ENCODE measurements at regions not wholly inside any gene's neighbourhood (a gene's known extent, or its start where the extent isn't known, plus 50 kb on each side); places are given as distances from the start of the nearest gene placed in this dataset.
"Not testable (repeated sequence)": the region's sequence is repeated elsewhere in the genome, so short reads cannot be mapped to it uniquely, and the experiment has no call there.

GRCh38 chr10:46650967-46651366 lies 72.0 kb downstream of the SYT15 start:
- not testable (repeated sequence) for TF ChIP-seq POLR2A, CTCF (IDR thresholded peaks at IDR 0.05)
